CD4-positive, alpha-beta T cell treated with Interleukin-2 at 100 ng/mL for 4 hours (primary cell): ENCODE measurements at regions not wholly inside any gene's neighbourhood (a gene's known extent, or its start where the extent isn't known, plus 50 kb on each side); places are given as distances from the start of the nearest gene placed in this dataset.
"Not testable (repeated sequence)": the region's sequence is repeated elsewhere in the genome, so short reads cannot be mapped to it uniquely, and the experiment has no call there.

ENCODE experiments used
- DNase-seq: peaks from one replicate; pipeline ENCODE4 v3.0.0-alpha.2; 2020; ENCODE audit warnings: low spot score

DNA sequence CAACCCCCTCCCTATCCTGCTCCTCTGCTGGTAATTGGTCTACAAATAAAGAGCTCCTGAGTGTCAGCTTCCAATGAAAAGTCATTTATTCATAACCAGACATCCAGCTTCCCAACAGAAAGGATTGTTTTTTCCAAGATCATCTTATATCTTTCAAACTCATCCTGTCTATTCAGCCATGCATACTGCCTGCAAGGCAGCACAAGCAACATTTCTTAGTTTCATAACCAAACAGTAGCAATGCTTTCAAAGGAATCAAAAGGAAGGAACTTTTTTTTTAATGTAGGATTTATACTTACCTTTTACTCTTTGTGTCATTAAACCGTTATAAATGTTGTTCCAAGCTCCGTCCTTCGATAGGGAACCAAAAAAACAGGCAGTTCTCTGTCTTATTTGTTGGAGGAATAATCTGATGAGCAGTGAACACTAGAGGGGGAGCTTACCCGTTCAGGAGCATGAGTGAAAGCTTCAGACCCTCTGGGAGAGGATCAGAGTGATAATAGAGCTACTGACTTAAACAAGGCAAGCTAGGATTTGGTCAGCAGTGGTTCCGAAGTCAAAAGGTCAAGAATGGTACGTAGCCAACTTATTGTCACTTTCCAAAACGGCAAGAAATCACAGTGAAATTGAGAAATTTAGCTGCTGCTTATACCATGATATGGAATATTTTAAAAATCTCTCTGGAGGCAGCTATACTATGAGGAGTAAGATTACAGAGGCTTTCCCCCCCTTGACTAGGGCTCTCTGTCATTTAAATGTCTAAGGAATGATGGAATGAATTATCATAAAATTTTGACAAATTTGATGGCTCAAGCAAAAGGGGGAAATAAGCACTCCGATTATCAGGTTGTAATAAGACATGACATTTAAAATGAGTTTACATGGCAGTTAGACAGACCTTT lies 892.9 kb downstream of the NR2F1-AS1 start:
- no peak for DNase-seq

DNA sequence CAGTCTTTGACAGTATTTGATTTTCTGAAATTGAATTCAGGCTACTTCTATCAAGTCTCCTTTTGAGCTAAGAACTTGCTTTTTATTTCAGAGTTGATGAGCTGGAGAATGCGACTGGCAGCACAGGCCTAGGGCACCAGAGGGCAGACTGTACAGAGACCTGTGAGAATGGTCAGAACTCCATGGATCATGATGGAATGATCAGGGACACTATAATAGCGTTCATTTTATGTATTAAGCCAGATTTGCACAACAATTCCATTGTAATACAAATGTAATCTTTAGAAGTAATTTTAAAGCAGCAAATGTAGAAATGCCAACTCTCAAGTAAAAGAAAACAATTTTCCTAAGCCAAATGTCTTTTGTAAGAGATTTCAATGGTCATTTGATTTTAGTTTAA lies 902.4 kb downstream of the NR2F1-AS1 start:
- no peak for DNase-seq

DNA sequence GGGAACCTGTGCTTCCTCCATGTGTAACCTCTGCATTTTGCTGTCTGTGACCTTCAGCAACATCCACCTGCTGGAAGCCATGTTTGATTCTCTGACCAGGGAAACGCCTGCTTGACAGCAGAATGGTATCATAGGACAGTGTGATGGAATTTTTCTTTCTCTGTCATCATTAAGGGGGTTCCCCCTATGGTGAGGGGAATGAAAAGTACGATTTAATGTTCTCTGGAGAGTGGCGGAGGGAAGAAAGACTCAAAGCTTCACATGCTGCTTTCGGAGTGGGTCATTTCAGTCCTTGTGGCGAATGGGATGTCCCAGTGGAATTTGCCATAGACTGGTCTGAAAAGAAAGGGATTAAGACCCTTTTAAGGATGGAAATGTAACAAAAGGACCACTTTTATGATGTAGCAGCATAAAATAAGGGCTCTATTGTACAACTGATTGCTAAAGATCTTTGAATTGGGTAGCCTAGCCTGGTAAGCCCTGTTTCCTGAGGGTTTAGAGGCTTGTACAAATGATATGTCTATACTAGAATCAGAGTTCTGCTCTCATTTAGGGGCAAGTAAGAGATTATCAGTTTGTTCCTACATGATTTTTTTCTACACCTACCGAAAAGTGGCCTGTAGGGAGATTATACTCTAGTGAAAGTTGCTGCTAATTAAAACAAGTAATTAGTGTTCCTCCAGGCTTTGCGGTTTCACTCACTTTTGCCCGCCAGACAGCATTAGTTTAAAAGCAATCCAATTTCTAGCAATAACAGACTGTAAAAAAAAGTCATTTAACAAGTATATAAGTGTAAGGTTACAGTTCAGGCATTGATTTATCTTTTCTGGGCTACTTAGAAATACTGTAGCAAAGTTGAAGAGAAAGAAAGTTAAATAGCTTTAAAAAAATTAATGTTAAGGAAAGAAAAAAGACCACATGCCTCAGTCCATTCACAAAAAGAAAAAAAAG lies 904.5 kb downstream of the NR2F1-AS1 start:
- DNase-seq: no peak

DNA sequence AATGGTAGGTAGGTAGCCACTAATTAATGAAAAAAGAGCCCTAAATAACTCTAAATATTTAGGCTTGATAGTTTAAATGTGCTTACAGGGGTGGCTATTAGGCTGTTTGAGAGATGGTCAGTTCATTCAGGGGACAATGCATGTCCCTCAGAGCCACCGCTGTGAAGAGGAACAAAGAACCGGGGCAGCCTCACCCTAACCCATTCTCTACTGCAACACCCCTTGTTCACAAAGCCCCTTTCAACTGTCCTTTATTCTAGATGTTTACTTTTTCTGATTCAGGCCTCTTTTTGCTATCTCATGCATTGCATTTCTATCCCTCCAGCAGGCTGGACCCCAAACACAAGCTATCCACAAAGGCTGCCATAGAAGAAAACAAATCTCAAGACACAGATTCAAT lies 906.7 kb downstream of the NR2F1-AS1 start:
- no peak for DNase-seq

DNA sequence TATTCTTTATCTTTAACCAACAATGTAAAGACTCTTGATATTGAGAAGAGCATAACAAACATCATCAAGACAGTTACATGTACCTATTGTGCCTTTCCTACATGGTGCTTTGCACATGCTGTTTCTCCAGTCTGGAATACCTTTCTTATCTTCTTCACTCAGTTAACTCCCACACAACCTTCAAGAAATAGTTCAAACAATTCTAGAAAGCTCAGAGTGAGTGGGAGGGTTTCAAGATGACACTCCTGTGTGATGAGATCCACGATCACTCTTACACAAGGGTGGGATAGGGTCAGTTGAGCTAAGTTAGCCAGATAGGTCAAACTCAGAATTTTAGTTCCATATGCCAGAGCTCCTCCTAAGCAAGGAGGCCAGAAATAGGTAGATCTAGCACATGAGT lies 915.5 kb downstream of the NR2F1-AS1 start:
- no peak for DNase-seq

DNA sequence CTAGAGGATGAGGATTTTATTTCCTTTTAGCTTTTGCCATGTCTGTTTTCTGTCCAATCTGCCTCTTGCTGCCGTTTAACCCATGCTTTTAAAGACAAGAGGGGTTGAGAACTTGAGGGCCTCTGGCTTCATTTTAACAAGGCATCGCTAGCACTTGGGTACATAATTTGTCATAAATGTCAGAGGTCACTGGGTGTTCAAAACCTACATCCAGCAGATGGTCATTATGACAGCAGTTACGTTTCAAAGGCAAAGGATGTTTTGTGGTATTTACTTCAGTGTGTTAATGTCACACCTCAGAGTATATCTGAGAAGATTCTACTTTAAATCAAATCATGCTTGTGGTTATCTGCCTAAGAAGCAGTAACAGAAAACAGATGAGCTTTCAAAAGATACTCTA lies 918.3 kb downstream of the NR2F1-AS1 start:
- no peak for DNase-seq

DNA sequence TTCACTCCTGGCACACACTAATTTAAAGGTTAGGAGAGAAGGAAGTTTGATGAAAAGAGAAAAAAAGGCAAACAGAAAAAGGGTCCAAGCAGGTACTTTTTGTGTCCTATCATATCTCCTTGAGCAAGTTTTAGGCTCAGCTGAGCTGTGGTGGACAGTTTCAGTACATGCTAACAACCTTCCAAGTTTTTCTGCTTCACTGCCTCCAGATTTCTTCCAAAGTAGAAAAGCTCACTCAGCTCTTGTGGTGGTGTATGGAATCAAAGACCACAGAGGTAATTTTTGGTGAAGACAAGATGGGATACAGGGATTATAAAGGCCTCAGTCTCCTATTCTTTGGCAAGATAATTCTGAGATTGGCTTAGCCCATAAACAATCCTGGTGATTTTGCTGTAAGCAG lies 921.8 kb downstream of the NR2F1-AS1 start:
- DNase-seq: no peak

DNA sequence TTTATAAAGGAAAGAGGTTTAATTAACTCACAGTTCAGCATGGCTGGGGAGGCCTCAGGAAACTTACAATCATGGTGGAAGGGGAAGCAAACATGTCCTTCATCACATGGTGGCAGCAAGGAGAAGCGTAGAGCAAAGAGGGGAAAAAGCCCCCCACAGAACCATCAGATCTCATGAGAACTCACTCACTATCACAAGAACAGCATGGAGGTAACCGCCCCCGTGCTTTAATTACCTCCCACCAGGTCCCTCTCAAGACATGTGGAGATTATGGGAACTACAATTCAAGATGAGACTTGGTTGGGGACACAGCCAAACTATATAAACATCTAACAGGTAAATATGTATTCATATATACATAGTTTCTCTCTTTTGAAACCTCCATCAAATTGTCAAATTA lies 926.4 kb downstream of the NR2F1-AS1 start:
- not testable (repeated sequence) for DNase-seq

DNA sequence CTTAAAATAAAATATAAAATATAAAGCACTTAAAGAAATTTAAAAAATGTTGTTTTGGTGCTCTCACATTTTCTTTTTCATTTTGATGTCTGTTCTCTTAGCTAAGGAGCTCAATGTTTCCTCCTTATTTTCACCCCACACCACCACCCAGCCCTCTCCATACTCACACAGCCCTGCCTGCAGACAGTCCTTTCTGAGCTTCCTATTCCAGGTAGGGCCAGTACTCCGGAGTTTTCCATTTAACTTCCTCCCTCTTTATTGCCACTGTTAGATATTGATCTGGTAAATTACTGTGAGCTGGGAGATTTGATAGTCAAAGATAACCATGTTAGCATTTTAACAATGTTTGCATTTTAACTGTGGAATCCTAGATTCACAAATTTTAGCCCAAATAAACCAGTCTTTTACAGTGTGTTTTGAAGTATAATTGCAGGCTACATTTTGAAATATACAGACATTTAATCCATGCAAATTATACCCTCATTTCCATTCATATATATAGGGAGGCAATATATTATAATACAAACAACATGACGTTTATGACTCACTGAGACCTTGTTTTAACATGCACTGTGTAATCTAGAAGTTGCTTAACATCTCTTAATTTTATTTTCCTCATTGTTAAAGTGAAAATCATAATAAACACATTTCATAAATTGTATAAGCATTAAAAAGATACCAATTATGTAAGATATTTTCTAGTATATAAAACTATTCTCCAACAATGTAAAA lies 927.1 kb downstream of the NR2F1-AS1 start:
- no peak for DNase-seq

DNA sequence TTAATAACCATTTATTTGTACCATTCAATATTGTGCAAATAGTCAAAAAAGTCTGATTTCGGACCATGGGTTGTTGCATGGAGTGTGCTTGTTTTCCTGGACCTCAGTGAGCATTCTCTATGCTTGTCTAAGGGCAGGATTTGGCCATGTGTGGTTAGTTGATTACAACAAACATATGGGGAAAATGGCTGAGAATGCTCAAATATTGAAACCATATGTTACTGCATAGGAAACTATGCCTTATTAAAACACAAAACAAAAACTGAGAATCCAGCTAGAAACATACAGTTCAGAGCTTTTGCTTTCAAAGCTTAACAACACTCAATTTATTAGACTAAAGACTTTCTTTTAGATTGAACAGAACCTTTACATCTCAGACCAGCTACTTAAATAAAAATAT lies 928.3 kb downstream of the NR2F1-AS1 start:
- DNase-seq: no peak

DNA sequence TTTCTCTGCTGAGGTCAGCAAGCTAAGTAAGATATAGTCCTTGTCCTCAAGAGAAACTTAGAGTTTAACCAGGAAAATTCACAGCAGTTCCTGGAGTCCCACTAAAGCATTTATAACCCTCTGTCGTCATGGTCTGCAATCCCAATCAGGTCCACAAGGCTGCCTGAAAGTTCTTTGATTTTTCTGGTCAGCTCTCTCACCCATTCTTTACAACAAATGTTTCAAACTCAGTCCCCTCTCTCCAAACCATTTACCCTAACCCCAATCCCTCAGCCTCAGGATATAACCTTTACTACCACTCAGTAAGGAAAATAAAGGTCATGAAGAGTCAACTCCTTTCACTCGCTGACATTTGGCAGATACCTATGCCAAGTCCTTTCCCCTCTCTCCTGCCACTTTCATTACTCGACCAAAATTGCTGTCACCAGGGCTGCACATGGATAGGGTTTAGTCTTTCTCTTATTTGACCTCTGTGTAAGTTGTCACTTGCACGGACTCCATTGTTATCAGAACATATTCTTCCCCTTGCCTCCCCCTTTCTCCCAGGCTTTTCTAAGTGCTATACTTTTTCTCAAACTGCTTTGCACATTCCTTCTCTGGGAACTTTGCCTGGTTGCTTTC lies 936.6 kb downstream of the NR2F1-AS1 start:
- DNase-seq: no peak

DNA sequence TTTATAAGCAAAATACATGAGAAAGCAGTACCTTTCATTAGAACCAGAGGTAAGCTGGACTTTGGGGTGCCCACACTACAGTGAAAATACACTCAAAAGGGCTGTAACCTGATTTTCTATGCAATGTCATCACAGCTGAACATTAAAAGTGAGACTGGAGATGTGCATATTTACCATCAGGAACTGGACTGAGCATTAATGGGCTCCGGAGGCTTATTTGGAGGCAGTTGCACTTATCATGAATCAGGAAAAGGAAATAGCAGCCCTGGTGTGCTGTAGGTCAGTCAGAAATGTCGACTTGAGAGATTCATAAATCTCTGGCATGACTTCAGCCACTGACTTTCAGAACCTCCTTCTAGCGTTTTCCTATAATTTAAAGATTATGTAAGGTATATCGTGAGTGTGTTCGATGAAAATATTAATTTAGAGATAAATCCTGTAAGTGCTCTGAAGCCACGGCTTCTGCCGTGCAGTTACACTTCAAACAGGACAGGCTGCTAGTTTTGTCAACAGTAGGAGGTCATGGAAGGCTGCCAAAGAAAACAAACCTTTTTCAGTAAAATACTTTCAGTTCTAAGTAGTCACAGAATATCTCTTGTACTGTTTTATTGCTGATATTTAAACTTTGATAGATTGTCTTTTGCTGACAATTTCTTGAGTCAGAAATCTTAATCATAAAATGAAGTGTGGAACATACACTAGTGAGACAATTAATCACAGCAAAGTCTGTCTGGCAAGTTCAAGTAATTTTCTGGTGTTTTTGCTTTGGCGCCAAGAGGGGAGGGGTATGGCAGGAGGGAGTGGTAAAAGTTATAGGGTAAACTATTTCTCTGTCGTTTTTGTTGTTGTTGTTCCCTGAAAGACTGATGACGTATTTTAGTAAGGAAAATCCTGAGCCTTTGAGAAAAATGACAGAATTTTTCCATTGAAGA lies 939.7 kb downstream of the NR2F1-AS1 start:
- DNase-seq: no peak

DNA sequence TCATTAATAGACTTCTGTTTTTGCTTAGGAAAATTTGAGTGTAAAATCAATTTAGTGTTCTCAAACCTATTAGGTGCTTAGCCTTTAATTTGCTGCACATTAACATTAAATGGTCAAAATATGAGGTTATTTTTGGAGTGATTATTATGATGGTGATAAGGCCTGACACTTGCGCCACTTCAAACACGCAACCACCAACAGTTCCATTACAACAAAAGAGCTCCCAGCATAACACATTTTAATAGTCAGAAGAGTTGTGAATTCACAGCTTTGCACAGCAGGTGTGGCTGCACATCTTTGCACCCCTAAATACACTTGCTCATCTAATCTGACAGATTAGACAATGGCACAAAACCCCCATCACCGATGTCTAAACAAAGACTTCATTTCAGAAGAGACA lies 940.7 kb downstream of the NR2F1-AS1 start:
- no peak for DNase-seq

DNA sequence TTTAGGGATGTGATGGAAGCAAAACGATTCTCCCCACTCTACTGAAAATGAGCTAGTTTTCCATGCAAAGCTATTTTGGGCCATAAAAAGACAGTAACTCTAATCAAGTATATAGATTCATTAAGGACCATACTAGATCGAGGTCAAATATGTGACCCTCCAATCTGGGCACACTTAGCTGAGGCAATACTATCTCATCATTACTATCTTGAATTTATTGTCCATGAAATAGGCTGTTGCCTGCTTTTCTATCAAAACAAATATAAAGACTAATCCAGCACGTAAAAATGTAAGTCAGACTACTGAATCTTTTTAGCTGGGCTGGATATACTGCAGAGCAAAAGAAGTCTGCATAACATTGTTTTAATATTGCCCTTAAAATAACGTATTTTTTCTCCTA lies 943.1 kb downstream of the NR2F1-AS1 start:
- DNase-seq: no peak

DNA sequence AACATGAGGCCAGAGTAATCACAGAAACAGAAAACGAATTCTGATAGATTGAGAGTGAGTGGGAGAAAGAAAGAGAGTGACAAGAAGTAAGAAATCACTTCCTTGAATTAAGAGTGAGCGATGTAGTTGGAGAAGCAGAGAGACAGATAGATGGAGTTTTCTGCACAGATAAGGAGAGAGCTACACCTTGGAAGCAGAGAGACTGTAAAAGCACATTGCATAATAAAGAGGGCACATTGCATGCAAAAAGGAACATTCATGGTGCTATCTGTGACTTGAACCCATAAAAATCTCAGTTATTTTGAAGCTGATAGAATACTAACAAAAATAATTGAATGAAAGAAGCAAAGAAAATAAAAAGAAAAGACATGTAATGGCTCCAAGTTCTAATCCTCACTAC lies 943.8 kb downstream of the NR2F1-AS1 start:
- no peak for DNase-seq

DNA sequence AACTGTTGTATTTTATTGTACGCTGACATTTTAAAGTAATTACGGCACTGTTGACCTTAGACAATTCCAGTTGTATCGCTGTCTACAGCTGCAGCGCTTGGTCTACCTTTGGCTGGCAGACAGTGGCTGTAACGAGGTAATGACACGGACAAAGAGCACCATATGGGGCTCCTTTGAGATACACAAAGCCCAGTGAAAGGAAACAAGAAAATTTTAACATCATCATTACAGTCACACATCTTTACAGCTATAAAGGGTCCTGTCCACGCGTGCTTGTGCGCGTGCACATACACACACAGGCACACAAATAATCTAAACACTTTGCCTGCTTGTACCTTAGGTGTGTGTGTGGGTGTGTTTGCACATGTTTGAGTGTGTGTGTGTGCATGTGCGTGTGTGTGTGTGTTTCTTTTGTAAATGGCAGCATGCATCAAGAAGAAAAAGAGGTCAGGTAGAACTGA lies 946.0 kb downstream of the NR2F1-AS1 start:
- DNase-seq: no peak

DNA sequence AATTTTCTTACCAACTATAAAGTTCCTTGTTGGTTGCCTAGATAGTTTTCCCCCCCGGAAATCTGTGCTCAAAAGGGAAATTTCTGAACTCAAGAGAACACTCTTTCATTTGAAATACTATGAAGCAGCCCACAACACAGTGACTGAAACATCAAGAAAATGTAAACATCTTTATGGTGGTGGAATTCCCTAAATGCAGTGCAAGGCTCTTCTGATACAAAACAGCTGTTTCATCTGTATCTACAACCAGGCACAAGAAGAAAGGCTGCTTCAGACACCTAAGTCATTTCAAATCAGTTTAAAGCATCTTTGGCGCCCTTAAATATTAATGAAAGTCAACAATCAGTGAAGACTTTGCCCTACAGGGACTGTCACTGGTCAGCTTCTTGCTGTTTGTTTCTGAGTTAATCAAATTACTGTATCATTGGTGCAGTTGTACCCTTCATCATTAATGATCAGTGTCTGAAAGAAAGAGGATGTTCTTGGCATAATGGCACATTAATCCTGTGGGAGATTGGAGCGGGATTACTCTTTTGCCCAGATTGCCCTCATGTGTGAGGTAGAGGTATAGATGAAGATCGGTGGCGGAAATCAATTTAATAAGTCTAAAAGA lies 947.0 kb downstream of the NR2F1-AS1 start:
- DNase-seq: no peak

DNA sequence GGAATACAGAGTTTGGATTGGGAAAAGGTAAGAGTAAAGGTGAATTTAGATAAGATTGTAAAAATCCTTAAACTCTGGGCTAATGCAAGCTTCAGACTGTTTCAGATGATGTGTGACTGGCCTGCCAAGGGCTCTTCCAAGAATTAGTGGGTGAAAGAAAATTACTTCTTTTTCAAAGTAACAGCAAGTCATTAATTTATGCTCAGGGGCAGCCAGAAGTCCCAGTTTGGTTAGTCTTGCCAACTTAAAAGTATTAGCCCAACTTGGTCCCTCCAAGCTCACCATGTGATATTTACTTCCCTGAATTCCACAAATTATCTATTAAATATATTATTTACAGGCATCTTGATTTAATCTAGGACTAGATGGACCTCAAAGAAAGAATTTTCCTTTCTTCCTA lies 947.8 kb downstream of the NR2F1-AS1 start:
- no peak for DNase-seq

DNA sequence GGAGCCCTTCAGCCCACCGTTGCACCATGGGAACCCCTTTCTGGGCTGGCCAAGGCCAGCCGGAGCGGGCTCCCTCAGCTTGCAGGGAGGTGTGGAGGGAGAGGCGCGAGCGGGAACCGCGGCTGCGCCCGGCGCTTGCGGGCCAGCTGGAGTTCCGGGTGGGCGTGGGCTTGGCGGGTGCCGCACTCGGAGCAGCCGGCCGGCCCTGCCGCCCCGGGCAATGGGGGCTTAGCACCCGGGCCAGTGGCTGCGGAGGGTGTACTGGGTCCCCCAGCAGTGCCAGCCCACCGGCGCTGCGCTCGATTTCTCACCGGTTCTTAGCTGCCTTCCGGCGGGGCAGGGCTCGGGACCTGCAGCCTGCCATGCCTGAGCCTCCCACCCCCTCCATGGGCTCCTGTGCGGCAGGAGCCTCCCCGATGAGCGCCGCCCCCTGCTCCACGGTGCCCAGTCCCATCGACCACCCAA lies 949.8 kb downstream of the NR2F1-AS1 start:
- not testable (repeated sequence) for DNase-seq

DNA sequence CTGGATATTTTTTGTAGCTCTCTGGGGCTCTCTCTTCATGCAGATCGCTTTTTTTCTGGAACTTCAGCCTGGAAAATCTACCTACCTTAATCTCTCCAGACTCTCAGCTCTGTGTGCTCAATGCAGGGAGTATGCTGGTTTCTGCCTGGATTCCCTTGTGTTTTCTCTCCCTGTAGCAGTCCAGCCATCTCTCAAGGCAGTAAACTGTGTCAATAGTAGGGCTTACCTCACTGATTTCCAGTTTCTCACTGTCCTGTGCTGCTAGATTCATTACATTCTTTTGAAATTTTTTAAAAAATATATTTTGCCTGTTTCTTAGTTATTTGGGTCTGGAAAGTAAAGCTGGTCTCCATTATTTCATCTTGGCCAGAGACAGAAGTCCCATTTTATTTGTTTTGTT lies 951.4 kb downstream of the NR2F1-AS1 start:
- DNase-seq: no peak
